Small intestine (tissue), 7 donors: ENCODE measurements at regions not wholly inside any gene's neighbourhood (a gene's known extent, or its start where the extent isn't known, plus 50 kb on each side); places are given as distances from the start of the nearest gene placed in this dataset.
A peak's percentile ranks its signal among the peaks of the same experiment; 100 is the strongest.
"Not testable (repeated sequence)": the region's sequence is repeated elsewhere in the genome, so short reads cannot be mapped to it uniquely, and the experiment has no call there.

ENCODE experiments used
- DNase-seq, 2 donors: peaks; one replicate each; pipeline versions ENCODE4 v3.0.0 to v3.0.0-alpha.2; 2013
- FAIRE-seq: peaks from 2 replicates; lab custom pipeline; 2012; peaks lifted over from hg19 to GRCh38; lab: Jason Lieb, UNC
- H3K27ac ChIP-seq, 3 donors: one replicate each; pipeline ENCODE4 v1.5.1; 2013; ENCODE audit warnings: low read length in 2 of 3, mild to moderate bottlenecking in 2 of 3, control low read depth in 1 of 3, inconsistent platforms in 1 of 3, low read depth in 1 of 3, moderate library complexity in 1 of 3
- H3K27me3 ChIP-seq, 3 donors: one replicate each; pipeline ENCODE4 v1.6.1; 2013; ENCODE audit warnings: low read length in 3 of 3, inconsistent platforms in 1 of 3; ENCODE audit not compliant: control insufficient read depth in 3 of 3, insufficient read depth in 3 of 3
- H3K36me3 ChIP-seq, 3 donors: one replicate each; pipeline ENCODE4 v1.6.1; 2013; ENCODE audit warnings: low read length in 3 of 3, inconsistent platforms in 1 of 3, low read depth in 1 of 3, mild to moderate bottlenecking in 1 of 3, moderate library complexity in 1 of 3; ENCODE audit not compliant: control insufficient read depth in 3 of 3, insufficient read depth in 2 of 3
- H3K4me1 ChIP-seq, 3 donors: one replicate each; pipeline ENCODE4 v1.6.1; 2013; ENCODE audit warnings: low read length in 2 of 3, inconsistent platforms in 1 of 3, low read depth in 1 of 3, mild to moderate bottlenecking in 1 of 3, moderate library complexity in 1 of 3; ENCODE audit not compliant: control insufficient read depth in 3 of 3, insufficient read depth in 2 of 3
- H3K4me3 ChIP-seq, 3 donors: one replicate each; pipeline ENCODE4 v1.5.1; 2013; ENCODE audit warnings: low read length in 3 of 3, control low read depth in 1 of 3, inconsistent platforms in 1 of 3, low read depth in 1 of 3, mild to moderate bottlenecking in 1 of 3, moderate library complexity in 1 of 3
- H3K9me3 ChIP-seq, 2 donors: one replicate each; pipeline ENCODE4 v1.6.1; 2013; ENCODE audit warnings: low read depth in 1 of 2, low read length in 1 of 2; ENCODE audit not compliant: control insufficient read depth in 2 of 2, insufficient read depth in 1 of 2
- WGBS, 3 donors: extraction: QIAGEN DNeasy Blood & Tissue Kit; methylation state at CpG; one replicate each; pipeline ENCODE4 v1.1.7; 2013; 5-methylcytosine and 5-hydroxymethylcytosine counted together
- donor health status: healthy with polysubstance abuse.
- donor health status: control.
- donor health status: control.
- donor health status: Bipolar disorder and iron deficiency.
- donor health status: healthy.

DNA sequence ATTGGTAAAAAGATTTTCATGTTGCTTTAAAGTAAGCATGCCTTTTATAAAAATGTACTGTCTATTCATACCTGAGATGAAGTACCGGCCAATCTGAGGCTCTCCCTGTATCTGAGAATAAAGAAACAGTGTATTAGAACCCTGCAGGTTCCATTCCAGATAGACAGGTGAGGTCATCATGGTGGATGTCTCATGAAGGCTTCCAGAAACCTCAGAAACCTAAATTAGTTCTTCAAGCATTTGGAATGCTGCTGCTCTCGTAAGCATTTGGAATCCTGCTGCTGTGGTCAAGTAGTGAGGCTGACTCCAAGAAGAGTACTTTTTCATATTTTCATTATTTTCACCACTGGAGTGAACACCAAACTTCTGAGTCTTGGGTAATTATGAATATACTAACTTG is 642.3 kb downstream of the MAFB start:
- no peaks in the 10 kb centered on the region for H3K27me3 ChIP-seq
- H3K36me3 ChIP-seq = no peaks in the 10 kb centered on the region
- H3K4me1 ChIP-seq = no peaks in the 10 kb centered on the region
- no peak overlapping the region for H3K27ac ChIP-seq
- H3K9me3 ChIP-seq = no peaks in the 10 kb centered on the region
- FAIRE-seq (no peak), DNase-seq (no peak)
- 86 to 89% (median 87%) methylated on average over 2 of the region's 2 CpGs for WGBS, 3 donors
- H3K4me3 ChIP-seq = no peak overlapping the region

DNA sequence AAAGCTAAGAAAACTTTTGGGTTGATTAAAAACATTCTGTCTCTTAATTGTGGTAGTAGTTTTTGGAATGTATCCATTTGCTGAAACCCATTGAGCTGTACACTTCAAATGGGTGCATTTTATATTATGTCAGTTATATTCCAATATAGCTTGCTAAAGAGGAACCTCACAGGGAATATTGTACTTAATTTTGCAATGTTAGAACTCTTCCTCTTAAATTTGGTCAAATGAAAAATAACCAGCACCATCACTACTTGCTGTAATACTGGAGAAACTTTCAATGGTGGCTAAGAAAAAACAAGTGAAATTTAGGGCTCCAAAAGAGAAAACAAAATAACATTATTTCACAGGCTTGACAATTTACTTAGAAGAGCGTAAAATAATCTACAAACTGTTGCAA is 651.5 kb downstream of the MAFB start:
- DNase-seq (no peak), FAIRE-seq (no peak)
- Histone ChIP-seq H3K27ac (no peak overlapping the region), H3K9me3 (peaks cover 0 to 2% of the 10 kb centered on the region in 2 donors), H3K4me1 (no peaks in the 10 kb centered on the region), H3K27me3 (no peaks in the 10 kb centered on the region), H3K4me3 (no peak overlapping the region), H3K36me3 (no peaks in the 10 kb centered on the region)
- WGBS, 3 donors = 25 to 73% (median 48%) methylated on average over 1 of the region's 1 CpG

DNA sequence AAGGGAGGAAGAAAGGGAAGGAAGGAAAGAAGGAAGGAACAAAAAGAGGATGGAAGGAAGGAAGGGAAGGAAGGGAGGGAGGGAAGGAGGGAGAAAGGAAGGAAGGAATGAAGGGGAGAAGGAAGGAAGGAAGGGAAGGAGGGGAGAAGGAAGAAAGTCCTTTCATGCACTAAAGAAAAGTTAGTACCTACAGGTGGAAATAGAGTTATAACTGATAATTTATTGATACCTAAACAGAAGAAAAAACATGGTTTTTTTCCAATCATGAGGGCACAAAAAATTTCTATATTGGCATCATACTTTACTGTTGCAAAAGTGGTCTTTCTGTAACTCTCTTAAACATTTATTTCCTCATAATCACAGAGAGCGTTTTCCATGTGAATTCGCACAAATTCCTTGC is 659.4 kb downstream of the MAFB start:
- DNase-seq (no peak), FAIRE-seq (no peak)
- H3K36me3 ChIP-seq = no peaks in the 10 kb centered on the region
- 89 to 93% (median 91%) methylated on average over 2 of the region's 2 CpGs for WGBS, 3 donors
- no peaks in the 10 kb centered on the region for H3K4me1 ChIP-seq
- no peak overlapping the region for H3K4me3 ChIP-seq
- peaks cover 0 to 2% of the 10 kb centered on the region in 2 donors for H3K9me3 ChIP-seq
- H3K27me3 ChIP-seq = no peaks in the 10 kb centered on the region
- H3K27ac ChIP-seq = no peak overlapping the region

- Histone ChIP-seq H3K4me3 (no peak overlapping the region), H3K4me1 (no peaks in the 10 kb centered on the region), H3K36me3 (no peaks in the 10 kb centered on the region), H3K9me3 (no peaks in the 10 kb centered on the region), H3K27ac (no peak overlapping the region), H3K27me3 (no peaks in the 10 kb centered on the region)
- FAIRE-seq = no peak
- 19 to 38% (median 32%) methylated on average over 5 of the region's 5 CpGs for WGBS, 3 donors
- peak in 1 of 2 donors; percentile 1 for DNase-seq
Observed at GRCh38 chr20:40019510-40019909, 669.5 kb downstream of the MAFB start.

GRCh38 chr20:40017765-40018164 is 671.3 kb downstream of the MAFB start:
- no peaks in the 10 kb centered on the region for H3K36me3 ChIP-seq
- DNase-seq = no peak
- H3K27me3 ChIP-seq = no peaks in the 10 kb centered on the region
- H3K4me3 ChIP-seq = no peak overlapping the region
- FAIRE-seq = no peak
- H3K4me1 ChIP-seq = no peaks in the 10 kb centered on the region
- no peak overlapping the region for H3K27ac ChIP-seq
- 47 to 66% (median 49%) methylated on average over 1 of the region's 1 CpG for WGBS, 3 donors
- no peaks in the 10 kb centered on the region for H3K9me3 ChIP-seq

GRCh38 chr20:40016890-40017289 is 672.1 kb downstream of the MAFB start:
- no peak overlapping the region for H3K4me3 ChIP-seq
- no peaks in the 10 kb centered on the region for H3K27me3 ChIP-seq
- H3K27ac ChIP-seq = no peak overlapping the region
- H3K4me1 ChIP-seq = no peaks in the 10 kb centered on the region
- DNase-seq (no peak), FAIRE-seq (no peak)
- H3K36me3 ChIP-seq = no peaks in the 10 kb centered on the region
- WGBS, 3 donors = 72 to 76% (median 74%) methylated on average over 4 of the region's 4 CpGs
- H3K9me3 ChIP-seq = no peaks in the 10 kb centered on the region

- DNase-seq (no peak), FAIRE-seq (no peak)
- Histone ChIP-seq H3K4me1 (no peaks in the 10 kb centered on the region), H3K4me3 (no peak overlapping the region), H3K36me3 (no peaks in the 10 kb centered on the region), H3K9me3 (no peaks in the 10 kb centered on the region), H3K27me3 (no peaks in the 10 kb centered on the region), H3K27ac (no peak overlapping the region)
- 61 to 100% (median 96%) methylated on average over 1 of the region's 1 CpG for WGBS, 3 donors
Observed at GRCh38 chr20:40016392-40016791, 672.6 kb downstream of the MAFB start.

DNA sequence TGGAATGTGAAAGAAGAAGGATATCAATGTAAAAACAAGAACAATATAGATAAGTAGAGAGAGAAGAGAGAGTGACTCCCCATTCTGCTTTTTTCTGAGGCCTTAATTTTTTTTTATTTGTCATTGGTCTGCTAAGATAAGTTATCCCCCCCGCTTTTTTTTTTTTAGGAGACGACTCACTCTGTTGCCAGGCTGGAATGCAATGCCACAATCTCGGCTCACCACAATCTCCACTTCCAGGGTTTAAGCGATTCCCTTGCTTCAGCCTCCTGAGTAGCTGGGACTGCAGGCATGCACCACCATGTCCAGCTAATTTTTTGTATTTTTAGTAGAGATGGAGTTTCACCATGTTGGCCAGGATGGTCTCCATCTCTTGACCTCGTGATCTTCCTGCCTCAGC is 677.0 kb downstream of the MAFB start:
- not testable (repeated sequence) for DNase-seq, H3K27ac ChIP-seq, H3K9me3 ChIP-seq, H3K36me3 ChIP-seq, H3K4me1 ChIP-seq, FAIRE-seq, H3K4me3 ChIP-seq, H3K27me3 ChIP-seq
- 58 to 74% (median 71%) methylated on average over 4 to 5 of the region's 5 CpGs for WGBS, 3 donors

GRCh38 chr20:40010483-40010882 is 678.6 kb downstream of the MAFB start:
- Histone ChIP-seq H3K27me3 (no peaks in the 10 kb centered on the region), H3K4me3 (no peak overlapping the region), H3K27ac (no peak overlapping the region), H3K9me3 (no peaks in the 10 kb centered on the region), H3K36me3 (no peaks in the 10 kb centered on the region), H3K4me1 (no peaks in the 10 kb centered on the region)
- 72 to 90% (median 84%) methylated on average over 2 of the region's 2 CpGs for WGBS, 3 donors
- FAIRE-seq (no peak), DNase-seq (no peak)
